D721Med (cell line): ENCODE measurements at regions not wholly inside any gene's neighbourhood (a gene's known extent, or its start where the extent isn't known, plus 50 kb on each side); places are given as distances from the start of the nearest gene placed in this dataset.
"Not testable (repeated sequence)": the region's sequence is repeated elsewhere in the genome, so short reads cannot be mapped to it uniquely, and the experiment has no call there.

Source experiments
- DNase-seq: peaks from one replicate; pipeline ENCODE4 v3.0.0; 2011; ENCODE audit warnings: low spot score; ENCODE audit not compliant: insufficient read length
- FAIRE-seq: peaks from 2 replicates; lab custom pipeline; 2011; peaks lifted over from hg19 to GRCh38; lab: Jason Lieb, UNC
- TF ChIP-seq, protein P1 (sequence below): IDR thresholded peaks from 2 replicates; pipeline ENCODE4 v1.5.1; 2012; ENCODE audit warnings: mild to moderate bottlenecking, control low read depth; ENCODE audit not compliant: insufficient read depth; ENCODE audit errors: missing control alignments

DNA sequence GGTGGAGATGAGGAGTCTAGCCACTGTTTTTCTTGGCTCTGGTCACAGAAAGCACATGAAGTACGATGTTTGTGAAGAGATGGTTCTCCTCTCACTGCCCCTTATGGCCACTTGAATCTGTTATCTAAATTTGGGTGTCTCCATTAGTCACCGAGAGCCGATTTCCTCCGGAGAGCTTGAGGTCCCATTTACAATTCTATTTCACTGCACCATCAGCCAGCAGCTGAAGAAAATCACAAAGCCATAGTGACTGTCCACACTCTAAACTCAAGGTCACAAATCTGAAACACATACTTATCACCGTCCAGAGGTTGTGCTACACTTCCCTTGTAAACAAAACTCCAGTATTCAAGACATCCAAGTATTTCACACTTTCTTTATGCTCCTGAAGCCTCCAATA is 207.2 kb upstream of the FRG1 start:
- not testable (repeated sequence) for DNase-seq, FAIRE-seq

DNA sequence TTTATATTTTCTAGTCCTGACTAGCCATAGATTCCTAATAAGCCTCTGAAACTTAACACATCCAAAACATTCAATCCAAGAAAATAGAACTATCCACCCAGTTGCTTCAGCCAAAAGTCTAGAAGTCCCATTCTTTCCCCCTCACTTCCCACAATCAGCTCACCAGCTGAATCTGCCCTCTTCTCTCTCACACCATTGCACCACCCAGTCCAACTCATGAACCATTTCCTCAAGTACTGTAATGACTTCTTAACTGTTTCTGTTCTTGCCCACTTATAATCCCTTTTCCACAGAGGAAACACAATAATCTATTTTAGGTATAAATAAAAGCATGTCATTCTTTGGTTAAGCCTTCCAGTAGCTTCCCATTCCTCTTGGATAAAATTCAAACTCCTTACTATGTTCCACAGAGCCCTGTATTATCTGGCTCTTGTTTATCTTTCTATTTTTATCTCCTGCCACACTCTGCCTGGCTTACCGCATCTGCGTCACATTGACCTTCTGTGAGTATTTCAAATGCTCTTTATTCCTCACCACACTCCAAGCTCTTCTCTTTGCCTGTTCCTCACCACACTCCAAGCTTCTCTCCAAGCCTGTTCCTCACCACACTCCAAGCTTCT is 205.9 kb upstream of the FRG1 start:
- DNase-seq, FAIRE-seq: not testable (repeated sequence)

DNA sequence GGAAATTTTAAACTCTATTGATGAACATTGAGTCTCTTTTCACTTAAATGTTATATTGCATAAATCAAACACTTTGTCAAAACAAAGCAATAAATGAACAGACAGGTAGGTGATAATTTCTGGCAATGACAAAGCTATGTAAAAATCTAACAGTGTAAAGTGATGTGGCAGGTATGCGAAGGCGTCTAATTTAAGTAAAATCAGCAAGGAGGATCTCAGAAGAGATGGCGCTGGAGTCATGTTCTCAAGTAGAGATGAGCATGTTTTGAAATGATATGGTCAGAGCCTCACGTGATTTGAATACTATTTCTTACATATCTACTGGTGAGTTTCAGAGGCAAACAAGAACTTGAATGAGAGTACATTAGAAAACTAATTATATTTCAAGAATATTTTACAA is 204.0 kb upstream of the FRG1 start:
- not testable (repeated sequence) for DNase-seq, FAIRE-seq

DNA sequence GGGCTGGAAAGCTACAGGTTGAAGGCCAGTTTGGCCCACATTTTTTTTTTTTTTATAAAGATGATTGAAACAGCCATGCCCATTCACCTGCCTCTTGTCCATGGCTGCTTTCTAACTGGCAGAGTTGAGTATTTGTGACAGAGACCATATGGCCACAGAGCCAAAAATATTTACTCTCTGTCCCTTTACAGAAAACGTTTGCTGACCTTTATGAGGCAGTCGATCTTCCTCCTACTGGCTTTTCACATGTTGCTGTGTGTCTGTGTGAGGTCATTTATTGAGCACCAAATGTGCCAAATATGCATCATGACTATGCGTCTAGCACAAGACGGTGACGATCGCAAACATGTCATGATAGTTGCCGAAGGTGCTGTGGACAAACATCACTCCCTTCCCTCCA is 200.6 kb upstream of the FRG1 start:
- not testable (repeated sequence) for FAIRE-seq, DNase-seq

DNA sequence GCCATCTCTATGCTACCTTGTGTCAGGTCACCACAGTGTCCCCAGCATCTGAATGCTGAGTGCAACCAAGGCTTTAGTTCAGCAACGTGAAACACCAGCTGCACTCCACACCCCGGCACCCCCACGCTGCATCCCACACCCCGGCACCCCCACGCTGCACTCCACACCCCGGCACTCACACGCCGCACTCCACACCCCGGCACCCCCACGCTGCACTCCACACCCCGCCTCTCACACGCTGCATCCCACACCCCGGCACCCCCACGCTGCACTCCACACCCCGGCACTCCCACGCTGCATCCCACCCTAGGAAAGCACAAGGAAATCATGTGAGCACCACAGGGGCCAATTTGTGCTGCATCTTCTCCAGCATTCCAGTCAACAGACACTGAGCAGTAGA is 199.8 kb upstream of the FRG1 start:
- DNase-seq, result no peak
- no peak for FAIRE-seq
- TF ChIP-seq, protein P1, sequence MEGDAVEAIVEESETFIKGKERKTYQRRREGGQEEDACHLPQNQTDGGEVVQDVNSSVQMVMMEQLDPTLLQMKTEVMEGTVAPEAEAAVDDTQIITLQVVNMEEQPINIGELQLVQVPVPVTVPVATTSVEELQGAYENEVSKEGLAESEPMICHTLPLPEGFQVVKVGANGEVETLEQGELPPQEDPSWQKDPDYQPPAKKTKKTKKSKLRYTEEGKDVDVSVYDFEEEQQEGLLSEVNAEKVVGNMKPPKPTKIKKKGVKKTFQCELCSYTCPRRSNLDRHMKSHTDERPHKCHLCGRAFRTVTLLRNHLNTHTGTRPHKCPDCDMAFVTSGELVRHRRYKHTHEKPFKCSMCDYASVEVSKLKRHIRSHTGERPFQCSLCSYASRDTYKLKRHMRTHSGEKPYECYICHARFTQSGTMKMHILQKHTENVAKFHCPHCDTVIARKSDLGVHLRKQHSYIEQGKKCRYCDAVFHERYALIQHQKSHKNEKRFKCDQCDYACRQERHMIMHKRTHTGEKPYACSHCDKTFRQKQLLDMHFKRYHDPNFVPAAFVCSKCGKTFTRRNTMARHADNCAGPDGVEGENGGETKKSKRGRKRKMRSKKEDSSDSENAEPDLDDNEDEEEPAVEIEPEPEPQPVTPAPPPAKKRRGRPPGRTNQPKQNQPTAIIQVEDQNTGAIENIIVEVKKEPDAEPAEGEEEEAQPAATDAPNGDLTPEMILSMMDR, result no peak

DNA sequence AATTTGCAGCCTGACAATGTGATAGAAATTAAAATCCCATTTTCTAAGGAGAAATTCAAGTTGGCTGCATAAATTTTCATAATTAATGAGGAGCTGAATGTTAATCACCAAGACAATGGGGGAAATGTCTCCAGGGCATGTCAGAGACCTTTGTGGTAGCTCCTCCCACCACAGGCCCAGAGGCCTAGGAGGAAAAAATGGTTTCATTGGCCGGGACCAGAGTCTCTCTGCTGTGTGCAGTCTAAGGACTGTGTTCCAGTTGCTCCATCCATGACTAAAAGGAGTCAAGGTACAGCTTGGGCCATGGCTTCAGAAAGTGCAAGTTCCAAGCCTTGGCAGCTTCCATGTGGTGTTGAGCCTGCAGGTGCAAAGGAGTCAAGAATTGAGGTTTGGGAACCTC is 187.6 kb upstream of the FRG1 start:
- not testable (repeated sequence) for DNase-seq, FAIRE-seq

DNA sequence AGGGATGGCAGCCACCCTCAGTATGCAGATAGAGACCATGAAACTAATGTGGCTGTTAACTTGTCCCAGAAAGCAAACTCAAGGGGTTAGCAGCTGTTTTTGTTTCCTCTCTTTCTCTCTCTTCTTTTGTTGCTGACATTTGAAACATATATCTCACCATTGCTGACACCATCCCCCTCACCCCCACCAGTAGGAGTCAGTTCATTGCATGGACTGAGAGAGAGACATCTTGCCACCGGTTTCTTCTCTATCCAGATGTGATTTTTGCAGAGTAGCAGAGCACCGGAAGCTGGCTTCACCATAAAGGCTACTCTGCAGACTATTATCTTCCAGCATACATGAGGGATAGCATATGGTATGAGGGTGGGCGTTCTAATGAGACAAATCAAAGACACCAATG is 177.1 kb upstream of the FRG1 start:
- FAIRE-seq, result no peak
- DNase-seq, result no peak
- TF ChIP-seq, protein P1, result no peak

DNA sequence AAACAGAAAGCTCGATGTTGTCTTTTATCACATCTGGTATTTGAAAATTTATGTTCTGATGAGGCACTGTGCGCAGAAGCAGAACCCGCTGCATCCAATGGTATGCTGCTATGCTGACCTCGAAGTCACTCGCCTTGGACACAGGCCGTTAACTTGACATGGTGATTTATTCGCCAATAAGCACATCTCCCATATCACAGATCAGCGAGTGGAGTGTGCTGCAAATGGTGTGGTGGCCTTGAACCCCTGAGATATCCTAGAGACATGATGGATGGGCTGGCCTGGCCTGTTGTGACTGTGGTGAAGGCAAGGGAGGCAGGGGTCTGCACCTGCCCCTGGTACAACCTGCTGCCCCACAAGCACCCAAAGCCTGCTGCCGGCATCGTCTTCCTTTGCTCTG is 175.4 kb upstream of the FRG1 start:
- no peak for DNase-seq
- no peak for FAIRE-seq
- TF ChIP-seq, protein P1, result no peak

DNA sequence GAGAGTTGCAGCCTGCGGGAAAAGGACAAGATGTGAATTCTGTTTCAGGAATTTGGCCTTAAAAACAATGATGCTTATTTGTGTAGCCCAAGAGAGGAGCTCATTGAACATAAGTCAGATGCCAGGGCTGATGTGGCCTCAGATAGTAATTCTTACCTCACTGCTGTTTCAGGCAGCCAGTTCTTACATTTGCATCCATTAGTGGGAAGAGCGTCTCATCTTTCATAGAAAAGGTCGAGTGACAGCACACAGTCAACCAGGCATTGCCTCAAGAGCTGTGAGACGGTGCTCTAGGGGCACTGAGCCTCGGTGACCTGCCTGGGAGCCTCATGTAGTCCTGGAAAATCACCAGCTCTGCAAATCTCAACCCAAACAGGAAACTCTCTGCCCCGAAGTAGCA is 174.9 kb upstream of the FRG1 start:
- FAIRE-seq (no peak), DNase-seq (no peak)
- TF ChIP-seq, protein P1, result no peak

DNA sequence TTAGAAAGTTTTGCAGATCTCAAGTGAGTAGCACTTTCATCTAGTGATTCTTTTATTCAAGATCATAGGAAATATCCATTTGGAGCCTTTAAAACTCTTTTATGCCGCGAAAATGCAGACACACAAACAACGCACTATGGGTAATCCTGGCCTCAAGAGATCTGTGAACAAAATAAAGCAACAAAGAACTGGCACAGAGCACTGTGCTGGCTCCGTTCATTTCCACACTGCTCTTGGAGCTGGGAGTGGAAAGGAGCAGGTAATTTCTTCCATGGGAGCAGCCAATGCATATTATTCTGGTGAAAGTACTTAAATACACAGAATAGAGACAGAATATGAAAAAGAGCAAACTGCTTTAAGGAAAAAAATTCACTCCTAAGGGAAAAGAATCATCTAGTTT is 172.7 kb upstream of the FRG1 start:
- TF ChIP-seq, protein P1, result no peak
- FAIRE-seq, result no peak

More for the DNA sequence above, 172.7 kb upstream of the FRG1 start:
- no peak for DNase-seq
